ENCODE measurements at regions not wholly inside any gene's neighbourhood (a gene's known extent, or its start where the extent isn't known, plus 50 kb on each side); places are given as distances from the start of the nearest gene placed in this dataset.

- TF ChIP-seq CTCF (IDR thresholded peaks at IDR 0.05) (no peak), POLR2A (IDR thresholded peaks at IDR 0.05) (no peak)
Observed at GRCh38 chr5:175211956-175212756, 231.8 kb downstream of the DRD1 start.

All from heart left ventricle (tissue), 13 donors.